Midbrain (tissue), 1 donor: ENCODE measurements at regions not wholly inside any gene's neighbourhood (a gene's known extent, or its start where the extent isn't known, plus 50 kb on each side); places are given as distances from the start of the nearest gene placed in this dataset.
"Not testable (repeated sequence)": the region's sequence is repeated elsewhere in the genome, so short reads cannot be mapped to it uniquely, and the experiment has no call there.

Experiments
- DNase-seq: peaks from one replicate; lab custom pipeline; 2025; lab: John Stamatoyannopoulos, UW

DNA sequence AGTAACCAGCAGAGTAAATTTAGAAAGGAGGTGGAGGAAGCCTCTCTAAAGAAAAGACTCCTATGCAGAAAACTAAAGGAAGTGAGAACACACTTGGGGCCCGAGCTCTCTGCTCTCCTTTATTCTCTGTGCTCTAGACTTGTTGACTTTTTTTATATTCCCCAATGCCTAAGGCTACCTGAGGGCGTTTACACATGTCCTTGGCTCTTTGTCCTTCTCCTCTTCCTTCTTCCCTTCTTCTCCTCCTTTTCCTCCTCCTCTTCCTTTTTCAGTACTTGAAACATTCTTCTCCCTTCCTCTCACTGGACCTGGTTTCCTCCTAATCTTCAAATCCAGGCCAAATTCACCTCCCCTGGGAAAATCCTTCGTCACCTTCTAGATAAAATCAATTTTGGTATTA lies 256.4 kb upstream of the TRPC7 start:
- no peak for DNase-seq

DNA sequence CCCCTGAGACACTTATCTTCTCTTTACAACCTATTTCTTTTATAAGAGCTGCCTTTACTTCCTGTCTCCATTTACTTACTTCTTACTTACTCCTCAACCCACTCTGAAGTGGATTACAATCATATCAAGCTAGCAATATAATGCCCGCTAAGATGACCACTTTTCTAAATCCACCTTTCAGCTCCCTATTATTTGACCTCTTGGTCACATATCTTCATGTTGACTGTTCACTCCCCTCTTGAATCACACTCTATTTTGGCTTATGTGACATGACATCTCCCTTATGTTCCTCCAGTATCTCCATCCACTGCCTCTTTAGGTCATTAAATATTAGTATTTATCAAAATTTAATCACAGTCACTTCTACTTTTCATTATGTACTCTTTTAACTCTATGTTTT lies 255.3 kb upstream of the TRPC7 start:
- DNase-seq: no peak

GRCh38 chr5:136620016-136620419 lies 254.7 kb upstream of the TRPC7 start:
- no peak for DNase-seq

- no peak for DNase-seq
Observed at GRCh38 chr5:136619556-136619955, 254.2 kb upstream of the TRPC7 start.

GRCh38 chr5:136615251-136616119 lies 250.1 kb upstream of the TRPC7 start:
- no peak for DNase-seq

- no peak for DNase-seq
Observed at GRCh38 chr5:136613230-136613629, 247.9 kb upstream of the TRPC7 start.

DNA sequence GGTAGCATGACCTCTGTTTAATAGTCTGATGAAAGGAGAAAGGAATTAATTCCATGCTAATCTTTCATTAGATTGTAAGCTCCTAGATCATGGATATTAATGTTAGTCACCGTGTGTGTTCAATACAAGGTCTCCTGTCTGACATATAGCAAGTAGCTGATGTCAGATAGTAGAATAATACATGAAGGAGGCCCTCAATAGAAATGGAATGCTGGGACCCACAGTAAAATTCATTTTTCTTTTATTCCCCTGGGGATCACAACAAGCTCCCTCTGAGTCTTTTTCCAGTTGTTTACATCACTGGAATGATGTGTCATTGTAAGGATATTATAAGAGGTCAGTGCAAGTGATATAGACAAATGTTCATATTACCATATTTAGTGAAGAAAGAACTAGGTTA lies 240.3 kb upstream of the TRPC7 start:
- DNase-seq: no peak

GRCh38 chr5:136600306-136600705 lies 235.0 kb upstream of the TRPC7 start:
- no peak for DNase-seq

GRCh38 chr5:136598802-136599404 lies 233.6 kb upstream of the TRPC7 start:
- DNase-seq: no peak

DNA sequence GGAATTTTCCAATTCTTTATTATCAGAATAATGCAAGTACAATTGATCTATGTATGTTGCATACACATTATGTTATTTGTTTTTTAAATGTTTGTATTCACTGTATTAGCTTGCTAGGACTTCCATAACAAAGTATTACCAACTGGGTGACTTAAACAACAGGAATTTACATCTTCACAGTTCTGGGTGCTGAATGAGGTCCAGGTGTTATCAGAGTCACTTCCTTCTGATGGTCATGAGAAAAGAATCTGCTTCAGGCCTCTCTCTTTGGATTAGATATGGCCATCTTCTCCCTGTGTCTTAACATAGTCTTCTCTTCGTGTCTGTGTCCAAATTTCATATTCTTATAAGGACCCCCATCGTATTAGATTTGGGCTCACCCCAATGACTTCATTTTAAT lies 229.1 kb upstream of the TRPC7 start:
- DNase-seq: no peak

DNA sequence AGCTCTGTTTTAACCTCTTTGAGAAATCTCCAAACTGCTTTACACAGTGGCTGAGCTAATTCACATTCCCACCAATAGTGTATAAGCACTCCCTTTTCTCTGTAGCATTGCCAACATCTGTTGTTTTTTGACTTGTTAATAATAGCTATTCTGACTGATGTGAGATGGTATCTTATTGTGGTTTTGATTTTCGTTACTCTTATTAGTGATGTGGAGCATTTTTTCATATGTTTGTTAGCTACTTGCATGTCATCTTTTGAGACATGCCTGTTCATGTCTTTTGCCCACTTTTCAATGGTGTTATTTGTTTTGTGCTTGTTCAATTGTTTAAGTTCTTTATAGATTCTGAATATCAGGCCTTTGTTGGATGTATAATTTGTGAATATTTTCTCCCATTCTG lies 225.2 kb upstream of the TRPC7 start:
- no peak for DNase-seq

DNA sequence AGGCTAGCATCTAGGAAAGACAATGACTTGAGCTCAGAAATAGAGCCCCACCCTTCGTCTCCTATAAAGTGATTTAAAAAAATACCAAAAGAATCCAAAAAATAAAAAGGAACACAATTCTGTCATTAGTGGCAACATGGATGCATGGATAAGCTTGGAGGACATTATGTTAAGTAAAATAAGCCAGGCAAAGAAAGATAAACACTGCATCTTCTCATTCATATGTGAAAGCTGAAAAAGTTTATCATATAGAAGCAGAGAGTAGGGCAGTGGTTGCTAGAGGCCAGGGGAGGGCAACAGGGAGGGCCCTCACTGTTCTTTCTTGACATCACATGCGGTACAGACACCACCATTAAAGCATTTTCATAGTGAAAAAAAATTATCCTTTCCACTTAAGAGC lies 220.9 kb upstream of the TRPC7 start:
- no peak for DNase-seq

DNA sequence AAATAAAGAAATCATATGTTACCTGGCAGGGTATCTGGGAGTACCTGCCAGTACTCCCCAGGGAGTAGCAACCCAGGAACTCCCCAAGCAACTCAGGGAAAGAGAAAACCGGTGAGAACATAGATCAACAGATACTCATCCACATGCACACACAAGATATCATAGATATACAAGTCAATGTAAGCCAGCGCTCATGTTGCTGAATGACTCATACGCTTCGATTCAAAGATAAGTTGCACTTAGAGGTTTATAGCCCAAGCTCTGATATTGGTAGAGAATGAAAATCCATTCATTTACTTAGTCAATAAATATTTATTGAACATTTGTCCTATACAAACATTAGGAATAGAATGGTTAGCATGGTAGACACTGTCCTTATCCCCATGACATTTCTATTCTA lies 219.1 kb upstream of the TRPC7 start:
- no peak for DNase-seq

GRCh38 chr5:136579238-136579637 lies 213.9 kb upstream of the TRPC7 start:
- DNase-seq: no peak

DNA sequence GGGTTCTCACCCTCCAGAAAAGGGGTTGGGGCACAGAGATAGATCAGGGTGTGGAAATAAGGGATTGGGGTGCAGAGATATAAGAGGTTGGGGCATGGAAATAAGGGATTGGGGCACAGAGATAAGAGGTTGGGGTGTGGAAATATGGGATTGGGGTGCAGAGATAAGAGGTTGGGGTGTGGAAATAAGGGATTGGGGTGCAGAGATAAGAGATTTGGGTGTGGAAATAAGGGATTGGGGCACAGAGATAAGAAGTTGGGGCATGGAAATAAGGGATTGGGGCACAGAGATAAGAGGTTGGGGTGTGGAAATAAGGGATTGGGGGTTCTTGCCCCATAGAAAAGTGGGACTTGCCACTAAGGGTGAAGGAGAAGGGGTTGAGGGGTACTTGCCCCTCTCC lies 204.5 kb upstream of the TRPC7 start:
- not testable (repeated sequence) for DNase-seq

DNA sequence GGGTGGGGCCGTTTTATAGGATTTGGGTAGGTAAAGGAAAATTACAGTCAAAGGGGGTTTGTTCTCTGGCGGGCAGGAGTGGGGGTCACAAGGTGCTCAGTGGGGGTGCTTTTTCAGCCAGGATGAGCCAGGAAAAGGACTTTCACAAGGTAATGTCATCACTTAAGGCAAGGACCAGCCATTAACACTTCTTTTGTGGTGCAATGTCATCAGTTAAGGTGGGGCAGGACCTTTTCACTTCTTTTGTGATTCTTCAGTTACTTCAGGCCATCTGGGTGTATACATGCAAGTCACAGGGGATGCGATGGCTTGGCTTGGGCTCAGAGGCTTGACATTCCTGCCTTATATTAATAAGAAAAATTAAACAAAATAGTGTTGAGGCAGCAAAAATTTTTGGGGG lies 200.1 kb upstream of the TRPC7 start:
- DNase-seq: not testable (repeated sequence)

- DNase-seq: not testable (repeated sequence)
Observed at GRCh38 chr5:136565050-136565449, 199.7 kb upstream of the TRPC7 start.

- not testable (repeated sequence) for DNase-seq
Observed at GRCh38 chr5:136564431-136564830, 199.1 kb upstream of the TRPC7 start.

- no peak for DNase-seq
Observed at GRCh38 chr5:136563489-136563888, 198.1 kb upstream of the TRPC7 start.

- no peak for DNase-seq
Observed at GRCh38 chr5:136560126-136560525, 194.8 kb upstream of the TRPC7 start.

- DNase-seq: no peak
Observed at GRCh38 chr5:136559651-136560050, 194.3 kb upstream of the TRPC7 start.

DNA sequence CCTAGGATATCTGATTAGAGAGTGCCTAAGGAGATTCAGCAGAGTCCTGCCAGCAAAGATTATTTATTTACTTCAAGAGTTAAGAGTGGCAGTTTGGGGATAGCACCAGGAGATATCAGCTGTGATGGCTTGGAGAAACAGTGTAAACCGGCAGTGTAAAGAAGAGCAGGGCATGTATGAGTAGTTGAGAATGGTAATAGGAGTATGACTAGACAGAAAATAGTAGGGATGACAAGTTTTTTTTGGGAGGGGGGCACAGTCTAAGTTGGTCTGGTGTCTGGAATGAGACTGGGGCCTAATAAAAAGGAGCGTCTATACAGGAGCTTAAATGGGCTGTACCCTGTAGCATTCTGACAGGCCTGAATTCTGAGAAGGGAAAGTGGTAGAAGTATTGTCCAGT lies 181.8 kb upstream of the TRPC7 start:
- DNase-seq: not testable (repeated sequence)

DNA sequence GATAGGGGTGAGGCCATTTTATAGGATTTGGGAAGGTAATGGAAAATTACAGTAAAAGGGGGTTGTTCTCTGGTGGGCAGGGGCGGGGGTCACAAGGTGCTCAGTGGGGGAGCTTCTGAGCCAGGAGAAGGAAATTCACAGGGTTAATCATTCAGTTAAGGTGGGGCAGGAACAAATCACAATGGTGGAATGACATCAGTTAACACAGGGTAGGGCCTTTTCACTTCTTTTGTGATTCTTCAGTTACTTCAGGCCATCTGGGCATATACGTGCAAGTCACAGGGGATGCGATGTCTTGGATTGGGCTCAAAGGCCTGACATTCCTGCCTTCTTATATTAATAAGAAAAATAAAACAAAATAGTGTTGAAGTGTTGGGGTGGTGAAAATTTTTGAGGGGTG lies 181.1 kb upstream of the TRPC7 start:
- not testable (repeated sequence) for DNase-seq

GRCh38 chr5:136545031-136545430 lies 179.7 kb upstream of the TRPC7 start:
- DNase-seq: not testable (repeated sequence)
